Medulla oblongata (tissue), 1 donor: ENCODE measurements at regions not wholly inside any gene's neighbourhood (a gene's known extent, or its start where the extent isn't known, plus 50 kb on each side); places are given as distances from the start of the nearest gene placed in this dataset.

ENCODE experiments used
- DNase-seq: peaks from one replicate; pipeline ENCODE4 v3.0.0-alpha.2; 2015; ENCODE audit errors: extremely low spot score

- DNase-seq = no peak
Measured at GRCh38 chr6:154885214-154885613, 109.9 kb upstream of the TIAM2 start.

- no peak for DNase-seq
Measured at GRCh38 chr6:154886016-154886415, 109.1 kb upstream of the TIAM2 start.

- no peak for DNase-seq
Measured at GRCh38 chr6:154886471-154886870, 108.6 kb upstream of the TIAM2 start.

GRCh38 chr6:154887051-154887450, 108.1 kb upstream of the TIAM2 start:
- no peak for DNase-seq

GRCh38 chr6:154888421-154889295, 106.5 kb upstream of the TIAM2 start:
- peak; percentile 57 for DNase-seq

GRCh38 chr6:154890874-154891273, 104.2 kb upstream of the TIAM2 start:
- DNase-seq = no peak

GRCh38 chr6:154891901-154892300, 103.2 kb upstream of the TIAM2 start:
- DNase-seq = no peak

- DNase-seq = no peak
Measured at GRCh38 chr6:154893917-154894316, 101.2 kb upstream of the TIAM2 start.

GRCh38 chr6:154894902-154895301, 100.2 kb upstream of the TIAM2 start:
- DNase-seq = no peak

GRCh38 chr6:154895841-154896240, 99.3 kb upstream of the TIAM2 start:
- no peak for DNase-seq

- DNase-seq = no peak
Measured at GRCh38 chr6:154898821-154899220, 96.3 kb upstream of the TIAM2 start.

GRCh38 chr6:154899824-154900463, 95.2 kb upstream of the TIAM2 start:
- no peak for DNase-seq

GRCh38 chr6:154901876-154902552, 93.1 kb upstream of the TIAM2 start:
- DNase-seq = peak; percentile 36

GRCh38 chr6:154907291-154907690, 87.8 kb upstream of the TIAM2 start:
- no peak for DNase-seq

GRCh38 chr6:154908723-154909122, 86.4 kb upstream of the TIAM2 start:
- DNase-seq = no peak

GRCh38 chr6:154909311-154909710, 85.8 kb upstream of the TIAM2 start:
- no peak for DNase-seq

GRCh38 chr6:154909821-154910220, 85.3 kb upstream of the TIAM2 start:
- DNase-seq = no peak

GRCh38 chr6:154914288-154914687, 80.8 kb upstream of the TIAM2 start:
- no peak for DNase-seq

GRCh38 chr6:154916857-154917256, 78.3 kb upstream of the TIAM2 start:
- DNase-seq = no peak

- no peak for DNase-seq
Measured at GRCh38 chr6:154917941-154918340, 77.2 kb upstream of the TIAM2 start.

- no peak for DNase-seq
Measured at GRCh38 chr6:154919806-154920205, 75.3 kb upstream of the TIAM2 start.

GRCh38 chr6:154920495-154921200, 74.5 kb upstream of the TIAM2 start:
- no peak for DNase-seq
